Kidney epithelial cell (primary cell): ENCODE measurements at regions not wholly inside any gene's neighbourhood (a gene's known extent, or its start where the extent isn't known, plus 50 kb on each side); places are given as distances from the start of the nearest gene placed in this dataset.

ENCODE experiments used
- DNase-seq: peaks from one replicate; pipeline ENCODE4 v3.0.0-alpha.2; 2010; ENCODE audit warnings: low read depth
- H3K27me3 ChIP-seq: 2 replicates; pipeline ENCODE4 v1.6.0; 2011; ENCODE audit warnings: low read length; ENCODE audit not compliant: control insufficient read depth, insufficient read depth
- H3K36me3 ChIP-seq: 2 replicates; pipeline ENCODE4 v1.5.1; 2011; ENCODE audit warnings: low read length; ENCODE audit not compliant: control insufficient read depth, insufficient read depth
- H3K4me3 ChIP-seq: 2 replicates; pipeline ENCODE4 v1.5.1; 2011; ENCODE audit warnings: low read depth, mild to moderate bottlenecking, control low read depth, low read length
- CTCF ChIP-seq: IDR thresholded peaks from 2 replicates; pipeline ENCODE4 v1.5.1; 2011; ENCODE audit warnings: mild to moderate bottlenecking, moderate library complexity, low read length, control low read depth, inconsistent platforms; ENCODE audit not compliant: insufficient read depth, poor library complexity, severe bottlenecking

GRCh38 chr9:16309469-16310271, 560.8 kb downstream of the BNC2 start:
- no peak for DNase-seq

GRCh38 chr9:16310278-16311110, 560.0 kb downstream of the BNC2 start:
- DNase-seq: no peak
- TF ChIP-seq CTCF: no peak

More at GRCh38 chr9:16309469-16310271, 560.8 kb downstream of the BNC2 start:
- Histone ChIP-seq H3K27me3 (no peaks in the 10 kb centered on the region), H3K36me3 (no peaks in the 10 kb centered on the region), H3K4me3 (no peak overlapping the region)
- no peak for TF ChIP-seq CTCF

GRCh38 chr9:16312116-16312515, 558.4 kb downstream of the BNC2 start:
- DNase-seq: no peak
- Histone ChIP-seq H3K36me3 (no peaks in the 10 kb centered on the region), H3K4me3 (no peak overlapping the region), H3K27me3 (no peaks in the 10 kb centered on the region)
- no peak for TF ChIP-seq CTCF

More at GRCh38 chr9:16310278-16311110, 560.0 kb downstream of the BNC2 start:
- Histone ChIP-seq H3K4me3 (no peak overlapping the region), H3K27me3 (no peaks in the 10 kb centered on the region), H3K36me3 (no peaks in the 10 kb centered on the region)

- no peak overlapping the region for H3K4me3 ChIP-seq
Measured at GRCh38 chr9:16312962-16313546, 557.4 kb downstream of the BNC2 start.

GRCh38 chr9:16314476-16314875, 556.0 kb downstream of the BNC2 start:
- TF ChIP-seq CTCF: no peak
- Histone ChIP-seq H3K36me3 (no peaks in the 10 kb centered on the region), H3K27me3 (no peaks in the 10 kb centered on the region), H3K4me3 (no peak overlapping the region)
- no peak for DNase-seq

More at GRCh38 chr9:16312962-16313546, 557.4 kb downstream of the BNC2 start:
- Histone ChIP-seq H3K36me3 (no peaks in the 10 kb centered on the region), H3K27me3 (no peaks in the 10 kb centered on the region)
- no peak for DNase-seq
- no peak for TF ChIP-seq CTCF
